ENCODE measurements at regions not wholly inside any gene's neighbourhood (a gene's known extent, or its start where the extent isn't known, plus 50 kb on each side); places are given as distances from the start of the nearest gene placed in this dataset.

GRCh38 chr4:19329631-19330030 lies 922.1 kb upstream of the SLIT2 start:
- Histone ChIP-seq H3K27ac (no peak overlapping the region), H3K4me1 (ENCODE audit: control insufficient read depth in 1 of 2, low read depth in 2 of 2) (no peaks in the 10 kb centered on the region), H3K36me3 (no peaks in the 10 kb centered on the region), H3K9me3 (no peaks in the 10 kb centered on the region), H3K4me3 (no peak overlapping the region), H3K27me3 (replicated peaks; ENCODE audit: insufficient read depth) (no peaks in the 10 kb centered on the region)
- DNase-seq (ENCODE audit: low spot score) (no peak), ATAC-seq (ENCODE audit: insufficient number of reproducible peaks, low FRiP score, low read depth) (no peak)
- no peak for TF ChIP-seq CTCF (IDR thresholded peaks at IDR 0.05)

GRCh38 chr4:19329077-19329476 lies 922.6 kb upstream of the SLIT2 start:
- Histone ChIP-seq H3K27ac (no peak overlapping the region), H3K27me3 (replicated peaks; ENCODE audit: insufficient read depth) (no peaks in the 10 kb centered on the region), H3K36me3 (no peaks in the 10 kb centered on the region), H3K4me3 (no peak overlapping the region), H3K9me3 (no peaks in the 10 kb centered on the region), H3K4me1 (ENCODE audit: control insufficient read depth in 1 of 2, low read depth in 2 of 2) (no peaks in the 10 kb centered on the region)
- TF ChIP-seq CTCF (IDR thresholded peaks at IDR 0.05): no peak
- DNase-seq (ENCODE audit: low spot score) (no peak), ATAC-seq (ENCODE audit: insufficient number of reproducible peaks, low FRiP score, low read depth) (no peak)

GRCh38 chr4:19327364-19327763 lies 924.3 kb upstream of the SLIT2 start:
- no peak for TF ChIP-seq CTCF (IDR thresholded peaks at IDR 0.05)
- Histone ChIP-seq H3K27ac (no peak overlapping the region), H3K4me3 (no peak overlapping the region), H3K36me3 (no peaks in the 10 kb centered on the region), H3K4me1 (ENCODE audit: control insufficient read depth in 1 of 2, low read depth in 2 of 2) (no peaks in the 10 kb centered on the region), H3K27me3 (replicated peaks; ENCODE audit: insufficient read depth) (no peaks in the 10 kb centered on the region), H3K9me3 (no peaks in the 10 kb centered on the region)
- DNase-seq (ENCODE audit: low spot score): no peak
- ATAC-seq (ENCODE audit: insufficient number of reproducible peaks, low FRiP score, low read depth): no peak

DNA sequence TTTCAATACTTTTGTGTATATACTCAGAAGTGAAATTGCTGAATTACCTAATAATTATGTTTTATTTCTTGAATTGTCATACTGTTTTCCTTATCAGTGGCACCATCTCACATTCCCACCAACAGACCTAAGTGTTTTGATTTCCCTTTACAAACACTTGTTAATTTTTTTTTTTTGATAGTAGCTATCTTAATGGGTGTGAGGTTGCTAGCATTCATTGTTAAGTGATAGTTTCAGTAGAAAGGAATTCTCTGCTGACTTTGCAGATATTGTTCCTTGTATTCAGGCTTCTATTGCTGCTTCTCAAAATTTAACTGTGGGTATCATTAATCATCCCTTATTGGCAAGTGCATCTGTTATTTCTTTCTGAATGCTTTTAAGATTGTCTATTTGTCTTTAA lies 927.5 kb upstream of the SLIT2 start:
- Histone ChIP-seq H3K27me3 (replicated peaks; ENCODE audit: insufficient read depth) (no peaks in the 10 kb centered on the region), H3K4me1 (ENCODE audit: control insufficient read depth in 1 of 2, low read depth in 2 of 2) (no peaks in the 10 kb centered on the region), H3K9me3 (no peaks in the 10 kb centered on the region), H3K27ac (no peak overlapping the region), H3K4me3 (no peak overlapping the region), H3K36me3 (no peaks in the 10 kb centered on the region)
- DNase-seq (ENCODE audit: low spot score) (no peak), ATAC-seq (ENCODE audit: insufficient number of reproducible peaks, low FRiP score, low read depth) (no peak)
- TF ChIP-seq CTCF (IDR thresholded peaks at IDR 0.05): no peak

DNA sequence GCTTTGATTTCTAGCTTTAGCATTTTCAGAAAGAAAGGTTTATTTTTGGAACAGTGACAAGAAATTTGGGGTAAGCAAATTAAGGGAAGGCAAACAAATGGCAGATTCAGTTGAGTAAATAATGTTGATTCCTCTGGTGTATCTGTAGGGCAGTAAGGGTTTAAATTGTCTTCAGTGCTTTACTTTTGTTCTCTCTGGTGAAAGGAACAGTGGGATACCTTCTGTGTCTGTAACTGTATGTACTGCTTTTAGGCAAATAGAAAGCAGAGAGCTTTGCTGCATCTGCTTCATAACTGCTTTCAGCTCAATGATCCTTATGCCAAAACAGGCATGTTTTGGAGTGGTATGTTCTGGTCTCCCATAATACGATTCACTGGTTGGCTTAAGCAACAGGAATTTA lies 932.1 kb upstream of the SLIT2 start:
- Histone ChIP-seq H3K27me3 (replicated peaks; ENCODE audit: insufficient read depth) (no peaks in the 10 kb centered on the region), H3K27ac (no peak overlapping the region), H3K4me1 (ENCODE audit: control insufficient read depth in 1 of 2, low read depth in 2 of 2) (no peaks in the 10 kb centered on the region), H3K36me3 (no peaks in the 10 kb centered on the region), H3K4me3 (no peak overlapping the region), H3K9me3 (no peaks in the 10 kb centered on the region)
- no peak for ATAC-seq (ENCODE audit: insufficient number of reproducible peaks, low FRiP score, low read depth)
- DNase-seq (ENCODE audit: low spot score): no peak
- no peak for TF ChIP-seq CTCF (IDR thresholded peaks at IDR 0.05)
